ENCODE measurements at regions not wholly inside any gene's neighbourhood (a gene's known extent, or its start where the extent isn't known, plus 50 kb on each side); places are given as distances from the start of the nearest gene placed in this dataset.

GRCh38 chr9:23497137-23497504, 328.9 kb downstream of the ELAVL2 start:
- no peak for TF ChIP-seq EZH2phosphoT487 (IDR thresholded peaks at IDR 0.05; ENCODE audit: insufficient read depth, low read depth)
- TF ChIP-seq EZH2 (IDR thresholded peaks at IDR 0.05; ENCODE audit: insufficient read depth, poor library complexity, severe bottlenecking) = no peak
- 16 to 17% methylated on average over 4 of the region's 4 CpGs for WGBS, 2 experiments (ENCODE audit: low coverage in 1 of 2, low lambda C conversion rate in 2 of 2, missing lambda C conversion rate in 2 of 2)
- Histone ChIP-seq H2AFZ (no peak overlapping the region), H3F3A (ENCODE audit: insufficient read depth) (no peaks in the 10 kb centered on the region), H3K9ac (no peak overlapping the region), H3K4me1 (ENCODE audit: insufficient read depth) (peaks cover 3% of the 10 kb centered on the region; the same call in 1 of the 2 replicates), H3K27ac (no peak overlapping the region), H3K4me2 (ENCODE audit: unreplicated experiment) (no peak overlapping the region), H3K36me3 (ENCODE audit: low read depth) (no peaks in the 10 kb centered on the region), H3K4me3 (no peak overlapping the region), H3K9me3 (ENCODE audit: low read depth) (no peaks in the 10 kb centered on the region), H4K20me1 (ENCODE audit: insufficient read depth) (no peaks in the 10 kb centered on the region), H3K79me2 (ENCODE audit: insufficient read depth) (no peaks in the 10 kb centered on the region), H3K9me2 (ENCODE audit: insufficient read depth) (no peaks in the 10 kb centered on the region), H3K27me3 (replicated peaks; ENCODE audit: insufficient read depth) (no peaks in the 10 kb centered on the region)
- DNase-seq = no peak
- in situ Hi-C loops (cut with MboI) = no loop called here

GRCh38 chr9:23502004-23502403, 324.0 kb downstream of the ELAVL2 start:
- Histone ChIP-seq H3F3A (ENCODE audit: insufficient read depth) (no peaks in the 10 kb centered on the region), H3K9me2 (ENCODE audit: insufficient read depth) (no peaks in the 10 kb centered on the region), H3K9ac (no peak overlapping the region), H3K9me3 (ENCODE audit: low read depth) (no peaks in the 10 kb centered on the region), H2AFZ (no peak overlapping the region), H3K4me2 (ENCODE audit: unreplicated experiment) (no peak overlapping the region), H4K20me1 (ENCODE audit: insufficient read depth) (no peaks in the 10 kb centered on the region), H3K27ac (no peak overlapping the region), H3K4me1 (ENCODE audit: insufficient read depth) (no peaks in the 10 kb centered on the region), H3K79me2 (ENCODE audit: insufficient read depth) (no peaks in the 10 kb centered on the region), H3K36me3 (ENCODE audit: low read depth) (no peaks in the 10 kb centered on the region), H3K4me3 (no peak overlapping the region), H3K27me3 (replicated peaks; ENCODE audit: insufficient read depth) (no peaks in the 10 kb centered on the region)
- DNase-seq = no peak
- in situ Hi-C loops (cut with MboI) = no loop called here
- TF ChIP-seq EZH2phosphoT487 (IDR thresholded peaks at IDR 0.05; ENCODE audit: insufficient read depth, low read depth) (no peak), EZH2 (IDR thresholded peaks at IDR 0.05; ENCODE audit: insufficient read depth, poor library complexity, severe bottlenecking) (no peak)
- WGBS, 2 experiments (ENCODE audit: low coverage in 1 of 2, low lambda C conversion rate in 2 of 2, missing lambda C conversion rate in 2 of 2) = 52 to 73% methylated on average over 1 of the region's 1 CpG

GRCh38 chr9:23522952-23523351, 303.1 kb downstream of the ELAVL2 start:
- no peak for DNase-seq
- H3K4me2 ChIP-seq (ENCODE audit: unreplicated experiment) = no peak overlapping the region

GRCh38 chr9:23524607-23525155, 301.4 kb downstream of the ELAVL2 start:
- Histone ChIP-seq H3K27ac (no peak overlapping the region), H3K9me2 (ENCODE audit: insufficient read depth) (no peaks in the 10 kb centered on the region), H3K9me3 (ENCODE audit: low read depth) (no peaks in the 10 kb centered on the region), H3F3A (ENCODE audit: insufficient read depth) (no peaks in the 10 kb centered on the region), H4K20me1 (ENCODE audit: insufficient read depth) (no peaks in the 10 kb centered on the region), H3K4me3 (no peak overlapping the region), H3K4me2 (ENCODE audit: unreplicated experiment) (no peak overlapping the region), H3K79me2 (ENCODE audit: insufficient read depth) (no peaks in the 10 kb centered on the region), H3K27me3 (replicated peaks; ENCODE audit: insufficient read depth) (no peaks in the 10 kb centered on the region), H2AFZ (no peak overlapping the region), H3K36me3 (ENCODE audit: low read depth) (no peaks in the 10 kb centered on the region), H3K9ac (no peak overlapping the region), H3K4me1 (ENCODE audit: insufficient read depth) (no peaks in the 10 kb centered on the region)
- no peak for DNase-seq
- 15 to 16% methylated on average over 2 of the region's 2 CpGs for WGBS, 2 experiments (ENCODE audit: low coverage in 1 of 2, low lambda C conversion rate in 2 of 2, missing lambda C conversion rate in 2 of 2)
- in situ Hi-C loops (cut with MboI) = no loop called here
- TF ChIP-seq EZH2 (IDR thresholded peaks at IDR 0.05; ENCODE audit: insufficient read depth, poor library complexity, severe bottlenecking) (no peak), EZH2phosphoT487 (IDR thresholded peaks at IDR 0.05; ENCODE audit: insufficient read depth, low read depth) (no peak)

More at GRCh38 chr9:23522952-23523351, 303.1 kb downstream of the ELAVL2 start:
- WGBS, 2 experiments (ENCODE audit: low coverage in 1 of 2, low lambda C conversion rate in 2 of 2, missing lambda C conversion rate in 2 of 2) = 60 to 74% methylated on average over 3 of the region's 3 CpGs
- in situ Hi-C loops (cut with MboI) = no loop called here
- Histone ChIP-seq H3F3A (ENCODE audit: insufficient read depth) (no peaks in the 10 kb centered on the region), H3K9me2 (ENCODE audit: insufficient read depth) (no peaks in the 10 kb centered on the region), H3K9me3 (ENCODE audit: low read depth) (no peaks in the 10 kb centered on the region), H2AFZ (no peak overlapping the region), H3K27me3 (replicated peaks; ENCODE audit: insufficient read depth) (no peaks in the 10 kb centered on the region), H3K4me1 (ENCODE audit: insufficient read depth) (no peaks in the 10 kb centered on the region), H4K20me1 (ENCODE audit: insufficient read depth) (no peaks in the 10 kb centered on the region), H3K27ac (no peak overlapping the region), H3K79me2 (ENCODE audit: insufficient read depth) (no peaks in the 10 kb centered on the region), H3K36me3 (ENCODE audit: low read depth) (no peaks in the 10 kb centered on the region), H3K9ac (no peak overlapping the region), H3K4me3 (no peak overlapping the region)
- no peak for TF ChIP-seq EZH2 (IDR thresholded peaks at IDR 0.05; ENCODE audit: insufficient read depth, poor library complexity, severe bottlenecking)

- H4K20me1 ChIP-seq (ENCODE audit: insufficient read depth) = no peaks in the 10 kb centered on the region
- H3K4me2 ChIP-seq (ENCODE audit: unreplicated experiment) = no peak overlapping the region
Observed at GRCh38 chr9:23526806-23527205, 299.2 kb downstream of the ELAVL2 start.

More at GRCh38 chr9:23526806-23527205, 299.2 kb downstream of the ELAVL2 start:
- H3K36me3 ChIP-seq (ENCODE audit: low read depth) = no peaks in the 10 kb centered on the region
- TF ChIP-seq EZH2 (IDR thresholded peaks at IDR 0.05; ENCODE audit: insufficient read depth, poor library complexity, severe bottlenecking) = no peak
- TF ChIP-seq EZH2phosphoT487 (IDR thresholded peaks at IDR 0.05; ENCODE audit: insufficient read depth, low read depth) = no peak
- H3K27me3 ChIP-seq (replicated peaks; ENCODE audit: insufficient read depth) = no peaks in the 10 kb centered on the region
- H3K9me3 ChIP-seq (ENCODE audit: low read depth) = no peaks in the 10 kb centered on the region
- no peak overlapping the region for H3K4me3 ChIP-seq
- no peaks in the 10 kb centered on the region for H3K79me2 ChIP-seq (ENCODE audit: insufficient read depth)
- no peak overlapping the region for H2AFZ ChIP-seq
- H3K9ac ChIP-seq = no peak overlapping the region
- no peaks in the 10 kb centered on the region for H3F3A ChIP-seq (ENCODE audit: insufficient read depth)
- H3K27ac ChIP-seq = no peak overlapping the region
- DNase-seq = no peak
- no peaks in the 10 kb centered on the region for H3K9me2 ChIP-seq (ENCODE audit: insufficient read depth)
- in situ Hi-C loops (cut with MboI) = no loop called here
- H3K4me1 ChIP-seq (ENCODE audit: insufficient read depth) = no peaks in the 10 kb centered on the region
